ENCODE measurements at regions not wholly inside any gene's neighbourhood (a gene's known extent, or its start where the extent isn't known, plus 50 kb on each side); places are given as distances from the start of the nearest gene placed in this dataset.

DNA sequence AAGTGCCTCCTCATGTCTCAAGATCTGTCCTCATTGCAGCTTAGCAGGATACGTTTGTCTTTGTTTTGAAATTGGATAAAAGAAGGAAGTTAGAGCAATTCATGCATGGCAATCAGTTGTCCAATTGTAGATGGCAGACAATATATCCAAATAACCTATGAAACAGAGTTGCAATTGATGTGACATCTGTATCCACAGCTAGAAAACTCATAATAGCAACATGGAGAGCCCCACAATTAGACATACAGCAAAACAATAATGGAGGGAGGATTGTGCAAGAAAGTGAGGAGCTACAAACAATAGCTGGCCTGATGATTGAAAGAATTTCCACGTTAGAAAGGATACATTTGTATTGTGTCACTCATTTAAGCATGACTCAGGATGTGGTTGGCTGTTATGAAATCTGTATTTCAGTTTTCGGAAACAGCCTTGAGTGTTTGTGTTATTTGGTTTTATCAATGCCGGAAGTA, 132.0 kb downstream of the FAM174A start:
- TF ChIP-seq, protein P1, sequence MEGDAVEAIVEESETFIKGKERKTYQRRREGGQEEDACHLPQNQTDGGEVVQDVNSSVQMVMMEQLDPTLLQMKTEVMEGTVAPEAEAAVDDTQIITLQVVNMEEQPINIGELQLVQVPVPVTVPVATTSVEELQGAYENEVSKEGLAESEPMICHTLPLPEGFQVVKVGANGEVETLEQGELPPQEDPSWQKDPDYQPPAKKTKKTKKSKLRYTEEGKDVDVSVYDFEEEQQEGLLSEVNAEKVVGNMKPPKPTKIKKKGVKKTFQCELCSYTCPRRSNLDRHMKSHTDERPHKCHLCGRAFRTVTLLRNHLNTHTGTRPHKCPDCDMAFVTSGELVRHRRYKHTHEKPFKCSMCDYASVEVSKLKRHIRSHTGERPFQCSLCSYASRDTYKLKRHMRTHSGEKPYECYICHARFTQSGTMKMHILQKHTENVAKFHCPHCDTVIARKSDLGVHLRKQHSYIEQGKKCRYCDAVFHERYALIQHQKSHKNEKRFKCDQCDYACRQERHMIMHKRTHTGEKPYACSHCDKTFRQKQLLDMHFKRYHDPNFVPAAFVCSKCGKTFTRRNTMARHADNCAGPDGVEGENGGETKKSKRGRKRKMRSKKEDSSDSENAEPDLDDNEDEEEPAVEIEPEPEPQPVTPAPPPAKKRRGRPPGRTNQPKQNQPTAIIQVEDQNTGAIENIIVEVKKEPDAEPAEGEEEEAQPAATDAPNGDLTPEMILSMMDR (IDR thresholded peaks at IDR 0.05; ENCODE audit: insufficient read depth, low read length, poor library complexity, severe bottlenecking): no peak
- no peak for TF ChIP-seq EZH2phosphoT487 (conservative IDR thresholded peaks at IDR 0.05; ENCODE audit: low read length)
